ENCODE measurements at regions not wholly inside any gene's neighbourhood (a gene's known extent, or its start where the extent isn't known, plus 50 kb on each side); places are given as distances from the start of the nearest gene placed in this dataset.

GRCh38 chr15:87083201-87083600 is 1003.5 kb downstream of the AGBL1 start:
- intact Hi-C loops (cut with micrococcal nuclease) = no loop called here

GRCh38 chr15:87082581-87082980 is 1002.9 kb downstream of the AGBL1 start:
- intact Hi-C loops (cut with micrococcal nuclease) = no loop called here

GRCh38 chr15:87080547-87080946 is 1000.9 kb downstream of the AGBL1 start:
- intact Hi-C loops (cut with micrococcal nuclease) = no loop called here
